ENCODE measurements at regions not wholly inside any gene's neighbourhood (a gene's known extent, or its start where the extent isn't known, plus 50 kb on each side); places are given as distances from the start of the nearest gene placed in this dataset.

DNA sequence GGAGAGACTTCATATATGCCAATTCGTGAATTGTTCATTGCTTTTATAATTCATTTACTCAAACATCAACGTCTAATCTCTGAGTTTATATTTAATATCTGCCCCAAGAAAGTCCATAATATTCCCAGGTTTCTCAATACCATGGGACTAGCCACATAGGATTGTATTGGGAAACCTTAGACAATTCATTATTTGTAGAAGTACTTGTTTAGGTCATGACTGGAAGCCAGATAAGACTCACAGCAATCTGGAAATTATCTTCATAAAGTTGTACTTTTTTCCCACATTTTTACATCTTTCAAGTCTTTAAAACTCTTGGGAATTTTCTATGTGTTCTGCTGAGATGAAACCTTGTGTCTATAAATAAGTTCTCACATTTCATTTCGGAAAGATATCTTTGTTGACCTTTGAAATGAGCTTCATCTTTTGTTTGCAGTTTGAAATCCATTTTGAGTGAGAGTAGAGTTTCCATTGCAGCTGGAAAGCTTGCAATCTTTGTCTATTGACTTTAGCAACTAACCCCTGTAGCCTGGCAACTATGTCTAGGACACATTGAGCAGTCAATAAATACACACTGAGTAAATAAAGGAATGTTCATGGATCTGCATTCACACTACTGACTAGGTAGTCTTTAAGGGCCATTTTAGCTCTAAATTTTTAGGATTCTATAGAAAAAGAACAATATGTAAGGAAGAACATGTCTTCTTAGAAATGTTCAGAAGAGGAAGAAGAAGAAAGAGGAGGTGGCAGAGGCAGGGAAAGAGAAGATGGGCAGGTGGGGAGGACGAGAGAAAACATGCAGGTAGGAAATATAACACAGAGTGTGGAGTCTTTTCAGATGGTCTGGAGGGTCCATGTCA, 154.4 kb downstream of the LRIG3 start:
- BruUV-seq (replicated peaks): no TSS peak
- TF ChIP-seq CEBPB (IDR thresholded peaks at IDR 0.05; ENCODE audit: low read depth, low read length) (0 out of 2 replicates have a peak, but pooled peaks have one; percentile 18), MAZ (IDR thresholded peaks at IDR 0.05; ENCODE audit: borderline replicate concordance, low read depth, low read length) (no peak), RFX5 (IDR thresholded peaks at IDR 0.05; ENCODE audit: low read depth, low read length) (no peak)
- 86% methylated on average over 1 of the region's 4 CpGs; no CpG with 5 or more reads in 1 of the 2 experiments for WGBS, 2 experiments (ENCODE audit: extremely low coverage in 2 of 2, insufficient read length in 1 of 2)
- Histone ChIP-seq H3K4me3 (ENCODE audit: insufficient read depth, low read depth, low read length) (no peak overlapping the region), H2AK5ac (ENCODE audit: low read depth, low read length) (peak overlapping the region; percentile 56; the same call in 1 of the 2 replicates), H3K18ac (ENCODE audit: low read depth, low read length) (peak overlapping the region; percentile 98), H2AK9ac (replicated peaks; ENCODE audit: low read depth, low read length, poor library complexity) (no peak overlapping the region), H3K79me1 (ENCODE audit: low read depth in 1 of 2, low read length in 2 of 2) (no peaks in the 10 kb centered on the region), H3K36me3 (ENCODE audit: control insufficient read depth, insufficient read depth, low read length) (no peaks in the 10 kb centered on the region), H3K14ac (replicated peaks; ENCODE audit: low read depth, low read length) (peak overlapping the region; percentile 44; the same call in 1 of the 2 replicates), H3K9ac (ENCODE audit: low read depth, low read length) (0 out of 2 replicates have a peak overlapping the region, but pooled peaks have one; percentile 17), H4K5ac (ENCODE audit: low read depth, low read length) (peak overlapping the region; percentile 96), H3K4me1 (ENCODE audit: control insufficient read depth, insufficient read depth, low read length) (peaks cover 9% of the 10 kb centered on the region), H3K56ac (ENCODE audit: extremely low read depth, insufficient read depth, low read length) (no peak overlapping the region), H3K4ac (ENCODE audit: low read depth, low read length) (peak overlapping the region; percentile 70), H2BK20ac (ENCODE audit: low read depth, low read length) (peak overlapping the region; percentile 38; the same call in 1 of the 2 replicates), H4K8ac (ENCODE audit: low read depth in 2 of 2, low read length in 2 of 2) (peak overlapping the region; percentile 12 to 30; a peak in 1 of 4 replicates), H4K20me1 (ENCODE audit: insufficient read depth, low read length) (no peaks in the 10 kb centered on the region), H2BK5ac (ENCODE audit: low read depth, low read length, poor library complexity, severe bottlenecking) (peak overlapping the region; percentile 70), H3K4me2 (ENCODE audit: low read depth, low read length) (peak overlapping the region; percentile 66), H3K27ac (ENCODE audit: insufficient read depth, low read length) (peak overlapping the region; percentile 87; the same call in 1 of the 2 replicates), H3K23ac (ENCODE audit: low read depth, low read length) (0 out of 2 replicates have a peak overlapping the region, but pooled peaks have one; percentile 41), H2BK15ac (ENCODE audit: low read depth, low read length) (no peak overlapping the region), H2BK120ac (ENCODE audit: low read depth, low read length) (peak overlapping the region; percentile 35; the same call in 1 of the 2 replicates), H3K27me3 (ENCODE audit: control insufficient read depth, insufficient read depth, low read length) (no peaks in the 10 kb centered on the region), H4K91ac (ENCODE audit: insufficient read depth, low read depth, low read length) (no peak overlapping the region), H2AFZ (replicated peaks; ENCODE audit: low read length, poor library complexity) (no peak overlapping the region), H3K9me3 (ENCODE audit: control insufficient read depth, insufficient read depth, low read length) (no peaks in the 10 kb centered on the region), H3K9me1 (ENCODE audit: insufficient read depth, low read length) (peaks cover 4% of the 10 kb centered on the region)
- intact Hi-C loops (cut with micrococcal nuclease): loop anchor here (10.0 kb wide), 3 partner anchors 221 to 421 kb away; no protein-coding TSS in a partner anchor
- dilution Hi-C loops (cut with HindIII; ENCODE audit: low sequenced_read_pairs, unreplicated experiment): no loop called here
- POLR2A ChIA-PET (ENCODE audit: unreplicated experiment): no interaction called here
- CTCF ChIA-PET: no interaction called here
- peak; percentile 25 for ATAC-seq (ENCODE audit: low read depth)
- peak; percentile 59 for DNase-seq
- in situ Hi-C loops (cut with MboI; ENCODE audit: low sequenced_read_pairs): no loop called here
